IMR-90 (cell line): ENCODE measurements at regions not wholly inside any gene's neighbourhood (a gene's known extent, or its start where the extent isn't known, plus 50 kb on each side); places are given as distances from the start of the nearest gene placed in this dataset.

Source experiments
- ATAC-seq: fragments of 200-7000 bp; cut with Tn5 transposase; 2 replicates; pipeline ENCODE4 v1.9.1; 2020; ENCODE audit warnings: low read depth, mild to moderate bottlenecking, moderate library complexity
- BruUV-seq: library from RNA; stranded (reverse); fragments of 400-500 nt; replicated peaks from 2 replicates; lab custom pipeline; 2021; lab: Mats Ljungman, UMichigan
- CTCF ChIA-PET: fragments of 300-600 bp; formaldehyde crosslinking; extraction: SDS; loops from one replicate; lab custom pipeline; 2021; ENCODE audit warnings: antibody characterized with exemption; lab: Yijun Ruan, JAX
- POLR2A ChIA-PET: fragments of 300-600 bp; sonication (Branson Sonifier 250); formaldehyde crosslinking; loops from one replicate; lab custom pipeline; 2022; ENCODE audit warnings: antibody characterized with exemption; ENCODE audit not compliant: unreplicated experiment; lab: Charles Lee
- DNase-seq: peaks from one replicate; pipeline ENCODE4 v3.0.0; 2013
- H2AFZ ChIP-seq: replicated peaks from 2 replicates; pipeline ENCODE3; 2013; ENCODE audit warnings: low read length, mild to moderate bottlenecking; ENCODE audit not compliant: poor library complexity
- H2AK5ac ChIP-seq: 2 replicates; pipeline ENCODE4 v1.6.1; 2013; ENCODE audit warnings: low read depth, low read length, inconsistent platforms
- H2AK9ac ChIP-seq: replicated peaks from 2 replicates; pipeline ENCODE3; 2013; ENCODE audit warnings: mild to moderate bottlenecking, low read depth, low read length, moderate library complexity; ENCODE audit not compliant: poor library complexity
- H2BK120ac ChIP-seq: 2 replicates; pipeline ENCODE4 v1.6.1; 2013; ENCODE audit warnings: low read depth, low read length, inconsistent platforms
- H2BK15ac ChIP-seq: 3 replicates; pipeline ENCODE4 v1.6.1; 2013; ENCODE audit warnings: low read depth, low read length, inconsistent platforms
- H2BK20ac ChIP-seq: 2 replicates; pipeline ENCODE4 v1.6.1; 2013; ENCODE audit warnings: low read depth, mild to moderate bottlenecking, inconsistent platforms, low read length, moderate library complexity
- H2BK5ac ChIP-seq: 2 replicates; pipeline ENCODE4 v1.6.1; 2013; ENCODE audit warnings: mild to moderate bottlenecking, low read depth, low read length, inconsistent platforms; ENCODE audit not compliant: poor library complexity, severe bottlenecking
- H3K14ac ChIP-seq: replicated peaks from 2 replicates; pipeline ENCODE4 v1.6.1; 2013; ENCODE audit warnings: low read depth, low read length, inconsistent platforms
- H3K18ac ChIP-seq: 2 replicates; pipeline ENCODE4 v1.6.1; 2013; ENCODE audit warnings: low read depth, low read length, control low read depth
- H3K23ac ChIP-seq: 2 replicates; pipeline ENCODE4 v1.6.1; 2013; ENCODE audit warnings: low read depth, low read length, inconsistent platforms
- H3K27ac ChIP-seq: 2 replicates; pipeline ENCODE4 v1.5.1; 2013; ENCODE audit warnings: mild to moderate bottlenecking, control low read depth, low read length; ENCODE audit not compliant: insufficient read depth
- H3K27me3 ChIP-seq: 2 replicates; pipeline ENCODE4 v1.6.1; 2013; ENCODE audit warnings: low read length; ENCODE audit not compliant: control insufficient read depth, insufficient read depth
- H3K36me3 ChIP-seq: 2 replicates; pipeline ENCODE4 v1.6.1; 2013; ENCODE audit warnings: low read length, mixed read lengths; ENCODE audit not compliant: control insufficient read depth, insufficient read depth
- H3K4ac ChIP-seq: 2 replicates; pipeline ENCODE4 v1.6.1; 2013; ENCODE audit warnings: low read depth, low read length, inconsistent platforms
- H3K4me1 ChIP-seq: 2 replicates; pipeline ENCODE4 v1.6.1; 2013; ENCODE audit warnings: low read length, mixed read lengths; ENCODE audit not compliant: control insufficient read depth, insufficient read depth
- H3K4me2 ChIP-seq: 2 replicates; pipeline ENCODE4 v1.6.1; 2013; ENCODE audit warnings: low read depth, mild to moderate bottlenecking, control low read depth, low read length, moderate library complexity
- H3K4me3 ChIP-seq: 2 replicates; pipeline ENCODE4 v1.5.1; 2013; ENCODE audit warnings: low read depth, mild to moderate bottlenecking, control low read depth, low read length, moderate library complexity; ENCODE audit not compliant: insufficient read depth
- H3K56ac ChIP-seq: 2 replicates; pipeline ENCODE4 v1.6.1; 2013; ENCODE audit warnings: low read length, inconsistent platforms; ENCODE audit not compliant: insufficient read depth; ENCODE audit errors: extremely low read depth
- H3K79me1 ChIP-seq, 2 experiments: 2 replicates each; pipeline ENCODE4 v1.6.1; 2013; ENCODE audit warnings: low read length in 2 of 2, inconsistent platforms in 1 of 2, low read depth in 1 of 2
- H3K9ac ChIP-seq: 2 replicates; pipeline ENCODE4 v1.6.1; 2013; ENCODE audit warnings: low read depth, low read length, control low read depth
- H3K9me1 ChIP-seq: 2 replicates; pipeline ENCODE4 v1.6.1; 2013; ENCODE audit warnings: low read length, inconsistent platforms; ENCODE audit not compliant: insufficient read depth
- H3K9me3 ChIP-seq: 2 replicates; pipeline ENCODE4 v1.6.1; 2013; ENCODE audit warnings: low read length; ENCODE audit not compliant: control insufficient read depth, insufficient read depth
- H4K20me1 ChIP-seq: 2 replicates; pipeline ENCODE4 v1.6.1; 2013; ENCODE audit warnings: low read length, inconsistent platforms; ENCODE audit not compliant: insufficient read depth
- H4K5ac ChIP-seq: 2 replicates; pipeline ENCODE4 v1.6.1; 2013; ENCODE audit warnings: mild to moderate bottlenecking, low read depth, low read length, control low read depth
- H4K8ac ChIP-seq, 2 experiments: 2 replicates each; pipeline ENCODE4 v1.6.1; 2013; ENCODE audit warnings: low read depth in 2 of 2, low read length in 2 of 2, control low read depth in 1 of 2, inconsistent platforms in 1 of 2
- H4K91ac ChIP-seq: 2 replicates; pipeline ENCODE4 v1.6.1; 2013; ENCODE audit warnings: low read depth, low read length, inconsistent platforms; ENCODE audit not compliant: insufficient read depth
- BHLHE40 ChIP-seq: fragments of 150-350 bp; IDR thresholded peaks from 2 replicates; pipeline ENCODE4 v1.6.1; 2016; ENCODE audit warnings: mild to moderate bottlenecking, low read depth, low read length
- FOS ChIP-seq: fragments of 150-350 bp; IDR thresholded peaks from 2 replicates; pipeline ENCODE4 v1.6.1; 2016; ENCODE audit warnings: low read depth, low read length
- MAZ ChIP-seq: IDR thresholded peaks from 2 replicates; pipeline ENCODE4 v1.6.1; 2012; ENCODE audit warnings: low read depth, mild to moderate bottlenecking, low read length, improper control_type of control experiment, moderate library complexity, borderline replicate concordance
- NFE2L2 ChIP-seq: fragments of 150-350 bp; IDR thresholded peaks from 2 replicates; pipeline ENCODE4 v1.6.1; 2016; ENCODE audit warnings: low read depth, mild to moderate bottlenecking, low read length
- RAD21 ChIP-seq: IDR thresholded peaks from 2 replicates; pipeline ENCODE4 v1.6.1; 2012; ENCODE audit warnings: low read length, improper control_type of control experiment
- RFX5 ChIP-seq: IDR thresholded peaks from 2 replicates; pipeline ENCODE4 v1.8.0; 2012; ENCODE audit warnings: low read depth, mild to moderate bottlenecking, low read length, moderate library complexity
- WGBS, 2 experiments: methylation state at CpG; one replicate each; pipeline versions ENCODE4 v1.1.5 to v1.1.7; 2013; ENCODE audit warnings: missing lambda C conversion rate in 2 of 2; ENCODE audit not compliant: insufficient read length in 1 of 2; ENCODE audit errors: extremely low coverage in 2 of 2; 5-methylcytosine and 5-hydroxymethylcytosine counted together
- dilution Hi-C: fragments of 300-500 bp; cut with HindIII; formaldehyde crosslinking; loops from one replicate; pipeline ENCODE4 v1.14.3; 2018; ENCODE audit warnings: low sequenced_read_pairs; ENCODE audit not compliant: unreplicated experiment
- in situ Hi-C: fragments of 300-500 bp; cut with MboI; formaldehyde crosslinking; loops from 3 replicates; pipeline ENCODE4 v1.14.3; 2019; ENCODE audit warnings: low sequenced_read_pairs, inconsistent platforms, mixed read lengths
- intact Hi-C: fragments of 100-400 bp; cut with micrococcal nuclease; formaldehyde crosslinking; loops from 2 replicates; pipeline ENCODE4 v1.10.0; 2022

GRCh38 chr14:83042858-83043257 lies 1509.2 kb upstream of the SEL1L start:
- Histone ChIP-seq H4K8ac (no peak overlapping the region), H3K79me1 (no peaks in the 10 kb centered on the region), H3K4me3 (no peak overlapping the region), H2AK9ac (no peak overlapping the region), H3K9ac (no peak overlapping the region), H3K4ac (no peak overlapping the region), H2AK5ac (no peak overlapping the region), H3K9me3 (no peaks in the 10 kb centered on the region), H2BK20ac (no peak overlapping the region), H3K27me3 (no peaks in the 10 kb centered on the region), H3K18ac (no peak overlapping the region), H3K56ac (no peak overlapping the region), H3K4me2 (no peak overlapping the region), H2BK5ac (no peak overlapping the region), H3K36me3 (no peaks in the 10 kb centered on the region), H3K14ac (no peak overlapping the region), H4K20me1 (no peaks in the 10 kb centered on the region), H3K27ac (no peak overlapping the region), H4K91ac (no peak overlapping the region), H2AFZ (no peak overlapping the region), H3K9me1 (no peaks in the 10 kb centered on the region), H3K4me1 (no peaks in the 10 kb centered on the region), H4K5ac (no peak overlapping the region), H2BK120ac (no peak overlapping the region), H3K23ac (no peak overlapping the region), H2BK15ac (no peak overlapping the region)
- no peak for TF ChIP-seq MAZ
- no peak for TF ChIP-seq BHLHE40
- TF ChIP-seq NFE2L2, result no peak
- TF ChIP-seq RAD21, result no peak
- no peak for TF ChIP-seq RFX5
- no peak for TF ChIP-seq FOS
- ChIA-PET CTCF (interaction anchor here (0.7 kb wide), 1 partner anchor 271 kb away, joined by 3 read pairs; no protein-coding TSS in a partner anchor), POLR2A (no interaction called here)
- no CpG with 5 or more reads among the region's 2 CpGs for WGBS, 2 experiments
- dilution Hi-C loops, result no loop called here
- intact Hi-C loops, result no loop called here
- no peak for DNase-seq
- in situ Hi-C loops, result no loop called here
- ATAC-seq, result no peak
- no TSS peak for BruUV-seq
